Activated T-helper 2 cell treated with anti-CD3 and anti-CD28 coated beads, Interferon-gamma antibody, Interleukin-2, Interleukin-4, amounts not matched to agents 10 μg/mL and 5 μg/mL and 100 μg/mL, durations not matched to agents 14 hours and 24 hours and 36 hours (primary cell): ENCODE measurements at regions not wholly inside any gene's neighbourhood (a gene's known extent, or its start where the extent isn't known, plus 50 kb on each side); places are given as distances from the start of the nearest gene placed in this dataset.

Source experiments
- DNase-seq: peaks from one replicate; pipeline ENCODE4 v3.0.0; 2021; ENCODE audit warnings: low spot score
- H3K27ac Mint-ChIP-seq: one replicate; pipeline ENCODE4 v1.8.0; 2021; ENCODE audit warnings: mixed read lengths
- H3K27me3 Mint-ChIP-seq: one replicate; pipeline ENCODE4 v1.8.0; 2021; ENCODE audit warnings: low read depth, mixed read lengths
- H3K36me3 Mint-ChIP-seq: one replicate; pipeline ENCODE4 v1.8.0; 2021; ENCODE audit warnings: low read depth, mixed read lengths
- H3K4me1 Mint-ChIP-seq: one replicate; pipeline ENCODE4 v1.8.0; 2021; ENCODE audit warnings: low read depth, mixed read lengths
- H3K4me3 Mint-ChIP-seq: one replicate; pipeline ENCODE4 v1.8.0; 2021; ENCODE audit warnings: low read depth, mild to moderate bottlenecking, moderate library complexity, mixed read lengths
- H3K9me3 Mint-ChIP-seq: one replicate; pipeline ENCODE4 v1.8.0; 2021; ENCODE audit warnings: mixed read lengths
- intact Hi-C: fragments of 100-400 bp; cut with micrococcal nuclease; formaldehyde crosslinking; loops from one replicate; pipeline ENCODE4 v1.15.1; 2023

GRCh38 chr22:48837341-48837935 is 990.2 kb downstream of the BRD1 start:
- Mint-ChIP-seq H3K36me3 (no peaks in the 10 kb centered on the region), H3K27ac (no peak overlapping the region), H3K9me3 (peaks cover 36% of the 10 kb centered on the region), H3K4me1 (no peaks in the 10 kb centered on the region), H3K4me3 (no peak overlapping the region), H3K27me3 (no peaks in the 10 kb centered on the region)
- DNase-seq: no peak
- intact Hi-C loops: no loop called here

GRCh38 chr22:48836673-48837340 is 990.9 kb downstream of the BRD1 start:
- Mint-ChIP-seq H3K27ac (no peak overlapping the region), H3K4me3 (no peak overlapping the region), H3K36me3 (no peaks in the 10 kb centered on the region), H3K4me1 (no peaks in the 10 kb centered on the region), H3K27me3 (no peaks in the 10 kb centered on the region), H3K9me3 (peaks cover 36% of the 10 kb centered on the region)
- no peak for DNase-seq
- intact Hi-C loops: no loop called here

- H3K9me3 Mint-ChIP-seq: peaks cover 36% of the 10 kb centered on the region
- H3K27me3 Mint-ChIP-seq: no peaks in the 10 kb centered on the region
- H3K27ac Mint-ChIP-seq: no peak overlapping the region
- H3K4me3 Mint-ChIP-seq: no peak overlapping the region
- H3K36me3 Mint-ChIP-seq: no peaks in the 10 kb centered on the region
- intact Hi-C loops: no loop called here
- DNase-seq: no peak
- H3K4me1 Mint-ChIP-seq: no peaks in the 10 kb centered on the region
These were observed 991.6 kb downstream of the BRD1 start for GRCh38 chr22:48835857-48836672.

- Mint-ChIP-seq H3K27ac (no peak overlapping the region), H3K36me3 (no peaks in the 10 kb centered on the region)
These were observed 992.3 kb downstream of the BRD1 start for GRCh38 chr22:48835364-48835763.

GRCh38 chr22:48834404-48834803 is 993.3 kb downstream of the BRD1 start:
- intact Hi-C loops: no loop called here
- H3K27me3 Mint-ChIP-seq: no peaks in the 10 kb centered on the region
- no peak overlapping the region for H3K4me3 Mint-ChIP-seq
- DNase-seq: no peak
- H3K9me3 Mint-ChIP-seq: peaks cover 36% of the 10 kb centered on the region
- no peaks in the 10 kb centered on the region for H3K4me1 Mint-ChIP-seq
- H3K36me3 Mint-ChIP-seq: no peaks in the 10 kb centered on the region
- no peak overlapping the region for H3K27ac Mint-ChIP-seq

More at GRCh38 chr22:48835364-48835763, 992.3 kb downstream of the BRD1 start:
- intact Hi-C loops: no loop called here
- DNase-seq: no peak
- peaks cover 36% of the 10 kb centered on the region for H3K9me3 Mint-ChIP-seq
- H3K4me1 Mint-ChIP-seq: no peaks in the 10 kb centered on the region
- no peak overlapping the region for H3K4me3 Mint-ChIP-seq
- H3K27me3 Mint-ChIP-seq: no peaks in the 10 kb centered on the region

- Mint-ChIP-seq H3K36me3 (no peaks in the 10 kb centered on the region), H3K27ac (no peak overlapping the region), H3K4me3 (no peak overlapping the region), H3K9me3 (peaks cover 29% of the 10 kb centered on the region), H3K27me3 (no peaks in the 10 kb centered on the region), H3K4me1 (no peaks in the 10 kb centered on the region)
- intact Hi-C loops: no loop called here
- DNase-seq: no peak
These were observed 995.1 kb downstream of the BRD1 start for GRCh38 chr22:48832592-48832991.

- no peak for DNase-seq
- peaks cover 16% of the 10 kb centered on the region for H3K9me3 Mint-ChIP-seq
- no peak overlapping the region for H3K27ac Mint-ChIP-seq
- no peak overlapping the region for H3K4me3 Mint-ChIP-seq
- no peaks in the 10 kb centered on the region for H3K36me3 Mint-ChIP-seq
- no peaks in the 10 kb centered on the region for H3K4me1 Mint-ChIP-seq
- intact Hi-C loops: no loop called here
- H3K27me3 Mint-ChIP-seq: no peaks in the 10 kb centered on the region
These were observed 997.8 kb downstream of the BRD1 start for GRCh38 chr22:48829908-48830307.

GRCh38 chr22:48828688-48829087 is 999.0 kb downstream of the BRD1 start:
- no peaks in the 10 kb centered on the region for H3K36me3 Mint-ChIP-seq
- no peak overlapping the region for H3K4me3 Mint-ChIP-seq
- no peak overlapping the region for H3K27ac Mint-ChIP-seq
- DNase-seq: no peak
- H3K9me3 Mint-ChIP-seq: peaks cover 13% of the 10 kb centered on the region
- no peaks in the 10 kb centered on the region for H3K27me3 Mint-ChIP-seq
- H3K4me1 Mint-ChIP-seq: no peaks in the 10 kb centered on the region
- intact Hi-C loops: no loop called here

- no peaks in the 10 kb centered on the region for H3K36me3 Mint-ChIP-seq
- intact Hi-C loops: no loop called here
- H3K4me3 Mint-ChIP-seq: no peak overlapping the region
- H3K27ac Mint-ChIP-seq: no peak overlapping the region
- H3K4me1 Mint-ChIP-seq: no peaks in the 10 kb centered on the region
- no peak for DNase-seq
- no peaks in the 10 kb centered on the region for H3K27me3 Mint-ChIP-seq
- peaks cover 6% of the 10 kb centered on the region for H3K9me3 Mint-ChIP-seq
These were observed 999.6 kb downstream of the BRD1 start for GRCh38 chr22:48827904-48828555.

- no peak overlapping the region for H3K4me3 Mint-ChIP-seq
- H3K27me3 Mint-ChIP-seq: no peaks in the 10 kb centered on the region
- H3K36me3 Mint-ChIP-seq: no peaks in the 10 kb centered on the region
- intact Hi-C loops: no loop called here
- H3K9me3 Mint-ChIP-seq: no peaks in the 10 kb centered on the region
- no peak for DNase-seq
- no peaks in the 10 kb centered on the region for H3K4me1 Mint-ChIP-seq
- H3K27ac Mint-ChIP-seq: no peak overlapping the region
These were observed 1000.3 kb downstream of the BRD1 start for GRCh38 chr22:48827268-48827846.

GRCh38 chr22:48826546-48826945 is 1001.1 kb downstream of the BRD1 start:
- DNase-seq: no peak
- Mint-ChIP-seq H3K27ac (no peak overlapping the region), H3K27me3 (no peaks in the 10 kb centered on the region), H3K4me1 (no peaks in the 10 kb centered on the region), H3K36me3 (no peaks in the 10 kb centered on the region), H3K4me3 (no peak overlapping the region), H3K9me3 (no peaks in the 10 kb centered on the region)
- intact Hi-C loops: no loop called here

- DNase-seq: no peak
- Mint-ChIP-seq H3K4me3 (no peak overlapping the region), H3K9me3 (no peaks in the 10 kb centered on the region), H3K27ac (no peak overlapping the region), H3K4me1 (no peaks in the 10 kb centered on the region), H3K27me3 (no peaks in the 10 kb centered on the region), H3K36me3 (no peaks in the 10 kb centered on the region)
- intact Hi-C loops: no loop called here
These were observed 1001.7 kb downstream of the BRD1 start for GRCh38 chr22:48825802-48826520.
